CD4-positive, alpha-beta memory T cell (primary cell): ENCODE measurements at regions not wholly inside any gene's neighbourhood (a gene's known extent, or its start where the extent isn't known, plus 50 kb on each side); places are given as distances from the start of the nearest gene placed in this dataset.
"Not testable (repeated sequence)": the region's sequence is repeated elsewhere in the genome, so short reads cannot be mapped to it uniquely, and the experiment has no call there.

Source experiments
- CTCF ChIA-PET: fragments of 350-600 bp; sonication (Branson Sonifier 250); formaldehyde crosslinking; loops from one replicate; lab custom pipeline; 2021; ENCODE audit warnings: inconsistent platforms; ENCODE audit not compliant: partially characterized antibody; lab: Charles Lee
- POLR2A ChIA-PET: fragments of 350-600 bp; sonication (Branson Sonifier 250); formaldehyde crosslinking; loops from one replicate; lab custom pipeline; 2021; ENCODE audit not compliant: partially characterized antibody; lab: Charles Lee
- DNase-seq, 5 donors: peaks; one replicate each; pipeline versions ENCODE4 v3.0.0 to v3.0.0-alpha.2; 2020 to 2022; ENCODE audit warnings: mixed read lengths in 1 of 5
- H3K27ac ChIP-seq: one replicate; pipeline ENCODE4 v1.7.0; 2013; ENCODE audit warnings: low read depth, low read length
- H3K27me3 ChIP-seq: 2 replicates; pipeline ENCODE4 v1.7.0; 2013; ENCODE audit warnings: mild to moderate bottlenecking, low read length, moderate library complexity; ENCODE audit not compliant: insufficient read depth
- H3K36me3 ChIP-seq: 2 replicates; pipeline ENCODE4 v1.7.0; 2013; ENCODE audit warnings: mild to moderate bottlenecking, low read length, moderate library complexity; ENCODE audit not compliant: insufficient read depth
- H3K4me1 ChIP-seq: 2 replicates; pipeline ENCODE4 v1.7.0; 2013; ENCODE audit warnings: mild to moderate bottlenecking, low read length, moderate library complexity; ENCODE audit not compliant: insufficient read depth
- H3K4me3 ChIP-seq, 2 donors: one replicate each; pipeline ENCODE4 v1.7.0; 2013; ENCODE audit warnings: low read length in 2 of 2, mild to moderate bottlenecking in 1 of 2
- H3K9me3 ChIP-seq, 2 donors: one replicate each; pipeline ENCODE4 v1.7.0; 2013; ENCODE audit warnings: low read length in 2 of 2, control low read depth in 1 of 2; ENCODE audit not compliant: control insufficient read depth in 1 of 2
- H3K27ac Mint-ChIP-seq, 7 donors: one replicate each; pipeline ENCODE4 v1.8.0; 2020 to 2021; ENCODE audit warnings: mixed read lengths in 7 of 7, mild to moderate bottlenecking in 6 of 7, inconsistent platforms in 3 of 7, moderate library complexity in 3 of 7
- H3K27me3 Mint-ChIP-seq, 2 donors: one replicate each; pipeline ENCODE4 v1.8.0; 2020 to 2021; ENCODE audit warnings: mixed read lengths in 2 of 2
- H3K36me3 Mint-ChIP-seq, 2 donors: one replicate each; pipeline ENCODE4 v1.8.0; 2020 to 2021; ENCODE audit warnings: mixed read lengths in 2 of 2, inconsistent platforms in 1 of 2, mild to moderate bottlenecking in 1 of 2
- H3K4me1 Mint-ChIP-seq, 4 donors: one replicate each; pipeline ENCODE4 v1.8.0; 2020 to 2021; ENCODE audit warnings: mixed read lengths in 4 of 4, mild to moderate bottlenecking in 1 of 4
- H3K4me3 Mint-ChIP-seq, 8 donors: one replicate each; pipeline ENCODE4 v1.8.0; 2020 to 2021; ENCODE audit warnings: mixed read lengths in 8 of 8, mild to moderate bottlenecking in 7 of 8, moderate library complexity in 6 of 8, inconsistent platforms in 3 of 8
- H3K9me3 Mint-ChIP-seq, 8 donors: one replicate each; pipeline ENCODE4 v1.8.0; 2020 to 2021; ENCODE audit warnings: mixed read lengths in 8 of 8, mild to moderate bottlenecking in 5 of 8, inconsistent platforms in 3 of 8, moderate library complexity in 1 of 8
- intact Hi-C: fragments of 100-400 bp; cut with micrococcal nuclease; formaldehyde crosslinking; loops from one replicate; pipeline ENCODE4 v1.15.1; 2023

GRCh38 chr4:42284030-42284429, 113.3 kb upstream of the SHISA3 start:
- POLR2A ChIA-PET: no interaction called here
- H3K36me3 Mint-ChIP-seq: no peaks in the 10 kb centered on the region

GRCh38 chr4:42288876-42289275, 108.4 kb upstream of the SHISA3 start:
- H3K4me1 ChIP-seq, POLR2A ChIA-PET, CTCF ChIA-PET, H3K27ac Mint-ChIP-seq, H3K9me3 Mint-ChIP-seq, H3K27ac ChIP-seq, H3K27me3 ChIP-seq, H3K4me3 Mint-ChIP-seq, H3K36me3 ChIP-seq, H3K4me1 Mint-ChIP-seq, H3K36me3 Mint-ChIP-seq, DNase-seq, H3K27me3 Mint-ChIP-seq, H3K4me3 ChIP-seq, H3K9me3 ChIP-seq: not testable (repeated sequence)
- intact Hi-C loops: loop anchor here (10.0 kb wide), 1 partner anchor 334 kb away; no protein-coding TSS in a partner anchor

More at GRCh38 chr4:42284030-42284429, 113.3 kb upstream of the SHISA3 start:
- Histone ChIP-seq H3K36me3 (no peaks in the 10 kb centered on the region), H3K4me1 (peaks cover 8% of the 10 kb centered on the region), H3K9me3 (no peaks in the 10 kb centered on the region), H3K27me3 (no peaks in the 10 kb centered on the region), H3K27ac (no peak overlapping the region), H3K4me3 (no peak overlapping the region)
- H3K9me3 Mint-ChIP-seq: peaks cover 0 to 2% (median 0%) of the 10 kb centered on the region in 8 donors
- H3K27ac Mint-ChIP-seq: no peak overlapping the region
- H3K4me3 Mint-ChIP-seq: no peak overlapping the region
- DNase-seq: no peak
- CTCF ChIA-PET: interaction anchor here (0.5 kb wide), 1 partner anchor 11 kb away, joined by 3 read pairs; no protein-coding TSS in a partner anchor
- H3K27me3 Mint-ChIP-seq: peaks cover 0 to 5% of the 10 kb centered on the region in 2 donors
- intact Hi-C loops: loop anchor here (10.0 kb wide), 1 partner anchor 329 kb away; no protein-coding TSS in a partner anchor
- peaks cover 5 to 16% (median 7%) of the 10 kb centered on the region in 4 donors for H3K4me1 Mint-ChIP-seq

GRCh38 chr4:42292192-42292591, 105.1 kb upstream of the SHISA3 start:
- POLR2A ChIA-PET, H3K9me3 Mint-ChIP-seq, H3K4me3 Mint-ChIP-seq, intact Hi-C loops, H3K4me1 ChIP-seq, H3K36me3 Mint-ChIP-seq, H3K9me3 ChIP-seq, DNase-seq, H3K27ac Mint-ChIP-seq, H3K4me3 ChIP-seq, H3K27ac ChIP-seq, H3K36me3 ChIP-seq, H3K27me3 ChIP-seq, H3K4me1 Mint-ChIP-seq: not testable (repeated sequence)
- CTCF ChIA-PET: interaction anchor here (3.2 kb wide), 1 partner anchor 11 kb away, joined by 14 read pairs; no protein-coding TSS in a partner anchor
- peaks cover 1 to 12% of the 10 kb centered on the region in 2 donors for H3K27me3 Mint-ChIP-seq

GRCh38 chr4:42293967-42294813, 103.1 kb upstream of the SHISA3 start:
- Mint-ChIP-seq H3K4me3 (no peak overlapping the region), H3K27ac (no peak overlapping the region), H3K27me3 (peaks cover 3 to 12% of the 10 kb centered on the region in 2 donors), H3K4me1 (no peaks in the 10 kb centered on the region), H3K9me3 (peaks cover 0 to 2% (median 0%) of the 10 kb centered on the region in 8 donors), H3K36me3 (no peaks in the 10 kb centered on the region)
- no peak for DNase-seq
- Histone ChIP-seq H3K27me3 (no peaks in the 10 kb centered on the region), H3K36me3 (no peaks in the 10 kb centered on the region), H3K9me3 (no peaks in the 10 kb centered on the region), H3K4me1 (no peaks in the 10 kb centered on the region), H3K4me3 (no peak overlapping the region), H3K27ac (no peak overlapping the region)
- ChIA-PET POLR2A (no interaction called here), CTCF (interaction anchor here (3.2 kb wide), 1 partner anchor 13 kb away, joined by 14 read pairs; no protein-coding TSS in a partner anchor)
- intact Hi-C loops: no loop called here

- H3K27me3 Mint-ChIP-seq: peaks cover 4 to 16% of the 10 kb centered on the region in 2 donors
- CTCF ChIA-PET: no interaction called here
- POLR2A ChIA-PET: no interaction called here
Observed at GRCh38 chr4:42296196-42296595, 101.1 kb upstream of the SHISA3 start.

GRCh38 chr4:42302348-42302747, 94.9 kb upstream of the SHISA3 start:
- ChIA-PET CTCF (no interaction called here), POLR2A (no interaction called here)
- peaks cover 7 to 9% of the 10 kb centered on the region in 2 donors for H3K27me3 Mint-ChIP-seq
- Histone ChIP-seq H3K9me3 (no peaks in the 10 kb centered on the region), H3K27ac (no peak overlapping the region), H3K27me3 (no peaks in the 10 kb centered on the region), H3K36me3 (no peaks in the 10 kb centered on the region), H3K4me1 (no peaks in the 10 kb centered on the region), H3K4me3 (no peak overlapping the region)
- H3K4me1 Mint-ChIP-seq: no peaks in the 10 kb centered on the region
- intact Hi-C loops: no loop called here
- H3K36me3 Mint-ChIP-seq: no peaks in the 10 kb centered on the region
- DNase-seq: no peak
- H3K4me3 Mint-ChIP-seq: no peak overlapping the region
- H3K27ac Mint-ChIP-seq: no peak overlapping the region
- peaks cover 0 to 2% (median 0%) of the 10 kb centered on the region in 8 donors for H3K9me3 Mint-ChIP-seq

More at GRCh38 chr4:42296196-42296595, 101.1 kb upstream of the SHISA3 start:
- H3K36me3 ChIP-seq: no peaks in the 10 kb centered on the region
- DNase-seq: no peak
- no peaks in the 10 kb centered on the region for H3K9me3 ChIP-seq
- intact Hi-C loops: no loop called here
- no peak overlapping the region for H3K27ac Mint-ChIP-seq
- no peaks in the 10 kb centered on the region for H3K4me1 ChIP-seq
- no peaks in the 10 kb centered on the region for H3K27me3 ChIP-seq
- H3K4me3 ChIP-seq: no peak overlapping the region
- peaks cover 0 to 2% (median 0%) of the 10 kb centered on the region in 8 donors for H3K9me3 Mint-ChIP-seq
- H3K27ac ChIP-seq: no peak overlapping the region
- no peaks in the 10 kb centered on the region for H3K36me3 Mint-ChIP-seq
- H3K4me3 Mint-ChIP-seq: no peak overlapping the region
- H3K4me1 Mint-ChIP-seq: no peaks in the 10 kb centered on the region

- Mint-ChIP-seq H3K4me3 (no peak overlapping the region), H3K9me3 (peaks cover 0 to 6% (median 0%) of the 10 kb centered on the region in 8 donors), H3K36me3 (no peaks in the 10 kb centered on the region), H3K27ac (no peak overlapping the region), H3K4me1 (no peaks in the 10 kb centered on the region), H3K27me3 (peaks cover 4 to 5% of the 10 kb centered on the region in 2 donors)
- Histone ChIP-seq H3K4me3 (no peak overlapping the region), H3K27ac (no peak overlapping the region), H3K27me3 (no peaks in the 10 kb centered on the region), H3K9me3 (no peaks in the 10 kb centered on the region), H3K36me3 (no peaks in the 10 kb centered on the region), H3K4me1 (no peaks in the 10 kb centered on the region)
- POLR2A ChIA-PET: no interaction called here
- intact Hi-C loops: no loop called here
- no peak for DNase-seq
- CTCF ChIA-PET: no interaction called here
Observed at GRCh38 chr4:42306221-42307109, 90.8 kb upstream of the SHISA3 start.
